Nephron progenitor cell (in vitro differentiated cells): ENCODE measurements at regions not wholly inside any gene's neighbourhood (a gene's known extent, or its start where the extent isn't known, plus 50 kb on each side); places are given as distances from the start of the nearest gene placed in this dataset.

ENCODE experiments used
- DNase-seq: peaks from one replicate; pipeline ENCODE4 v3.0.0; 2021
- H3K27ac Mint-ChIP-seq: 2 replicates; pipeline ENCODE4 v1.8.0; 2021; ENCODE audit warnings: mild to moderate bottlenecking, moderate library complexity, mixed read lengths
- H3K27me3 Mint-ChIP-seq: 2 replicates; pipeline ENCODE4 v1.8.0; 2021; ENCODE audit warnings: mild to moderate bottlenecking, low read depth, mixed read lengths; ENCODE audit not compliant: poor library complexity
- H3K36me3 Mint-ChIP-seq: 2 replicates; pipeline ENCODE4 v1.8.0; 2021; ENCODE audit warnings: low read depth, mixed read lengths
- H3K4me1 Mint-ChIP-seq: 2 replicates; pipeline ENCODE4 v1.8.0; 2021; ENCODE audit warnings: mixed read lengths
- H3K4me3 Mint-ChIP-seq: 2 replicates; pipeline ENCODE4 v1.8.0; 2021; ENCODE audit warnings: mild to moderate bottlenecking, moderate library complexity, mixed read lengths
- H3K9me3 Mint-ChIP-seq: 2 replicates; pipeline ENCODE4 v1.8.0; 2021; ENCODE audit warnings: mild to moderate bottlenecking, moderate library complexity, mixed read lengths
- CTCF ChIP-seq: fragments of 200-600 bp; sonication (generic); IDR thresholded peaks from 2 replicates; pipeline ENCODE4 v1.5.0; 2021; ENCODE audit warnings: antibody characterized with exemption

- H3K27ac Mint-ChIP-seq = no peak overlapping the region
- H3K4me3 Mint-ChIP-seq = no peak overlapping the region
- peaks cover 20% of the 10 kb centered on the region for H3K27me3 Mint-ChIP-seq
- no peaks in the 10 kb centered on the region for H3K36me3 Mint-ChIP-seq
- H3K9me3 Mint-ChIP-seq = no peaks in the 10 kb centered on the region
- no peak for TF ChIP-seq CTCF
- DNase-seq = no peak
- peaks cover 29% of the 10 kb centered on the region for H3K4me1 Mint-ChIP-seq
These were observed 135.6 kb upstream of the IRX3 start for GRCh38 chr16:54422159-54422558.

GRCh38 chr16:54421220-54421619, 134.6 kb upstream of the IRX3 start:
- Mint-ChIP-seq H3K9me3 (no peaks in the 10 kb centered on the region), H3K27me3 (peaks cover 17% of the 10 kb centered on the region), H3K36me3 (no peaks in the 10 kb centered on the region), H3K4me1 (peaks cover 24% of the 10 kb centered on the region), H3K27ac (no peak overlapping the region), H3K4me3 (no peak overlapping the region)
- no peak for TF ChIP-seq CTCF
- no peak for DNase-seq

GRCh38 chr16:54418903-54419302, 132.3 kb upstream of the IRX3 start:
- Mint-ChIP-seq H3K27me3 (peaks cover 28% of the 10 kb centered on the region), H3K4me3 (no peak overlapping the region), H3K4me1 (peaks cover 12% of the 10 kb centered on the region)

GRCh38 chr16:54417384-54417783, 130.8 kb upstream of the IRX3 start:
- Mint-ChIP-seq H3K27ac (no peak overlapping the region), H3K9me3 (peaks cover 11% of the 10 kb centered on the region), H3K4me3 (no peak overlapping the region), H3K4me1 (peaks cover 21% of the 10 kb centered on the region), H3K36me3 (peaks cover 5% of the 10 kb centered on the region), H3K27me3 (peaks cover 40% of the 10 kb centered on the region)
- no peak for DNase-seq
- no peak for TF ChIP-seq CTCF

More at GRCh38 chr16:54418903-54419302, 132.3 kb upstream of the IRX3 start:
- H3K36me3 Mint-ChIP-seq = peaks cover 5% of the 10 kb centered on the region
- peaks cover 11% of the 10 kb centered on the region for H3K9me3 Mint-ChIP-seq
- no peak for DNase-seq
- no peak overlapping the region for H3K27ac Mint-ChIP-seq
- no peak for TF ChIP-seq CTCF

GRCh38 chr16:54414671-54415070, 128.1 kb upstream of the IRX3 start:
- no peak for DNase-seq
- H3K36me3 Mint-ChIP-seq = peaks cover 5% of the 10 kb centered on the region
- TF ChIP-seq CTCF = no peak
- H3K27me3 Mint-ChIP-seq = peaks cover 31% of the 10 kb centered on the region
- H3K4me3 Mint-ChIP-seq = no peak overlapping the region
- H3K27ac Mint-ChIP-seq = no peak overlapping the region
- H3K9me3 Mint-ChIP-seq = peaks cover 11% of the 10 kb centered on the region
- H3K4me1 Mint-ChIP-seq = peaks cover 38% of the 10 kb centered on the region

GRCh38 chr16:54412777-54413455, 126.3 kb upstream of the IRX3 start:
- no peak for TF ChIP-seq CTCF
- H3K4me3 Mint-ChIP-seq = no peak overlapping the region
- DNase-seq = no peak
- H3K27ac Mint-ChIP-seq = peak overlapping the region; percentile 57
- peaks cover 35% of the 10 kb centered on the region for H3K4me1 Mint-ChIP-seq
- peaks cover 5% of the 10 kb centered on the region for H3K36me3 Mint-ChIP-seq
- H3K27me3 Mint-ChIP-seq = peaks cover 31% of the 10 kb centered on the region
- peaks cover 11% of the 10 kb centered on the region for H3K9me3 Mint-ChIP-seq
